Activated naive CD8-positive, alpha-beta T cell treated with anti-CD3 and anti-CD28 coated beads, Interleukin-2, amount 10 ng/mL, durations not matched to agents 7 days and 5 days (primary cell): ENCODE measurements at regions not wholly inside any gene's neighbourhood (a gene's known extent, or its start where the extent isn't known, plus 50 kb on each side); places are given as distances from the start of the nearest gene placed in this dataset.
A peak's percentile ranks its signal among the peaks of the same experiment; 100 is the strongest.
"Not testable (repeated sequence)": the region's sequence is repeated elsewhere in the genome, so short reads cannot be mapped to it uniquely, and the experiment has no call there.

Experiments
- ATAC-seq: fragments of 150-1000 bp; cut with Tn5 transposase; one replicate; pipeline ENCODE4 v1.10.0; 2021; ENCODE audit warnings: low read depth, moderate library complexity
- POLR2A ChIA-PET: fragments of 350-600 bp; sonication (Branson Sonifier 250); formaldehyde crosslinking; loops from one replicate; lab custom pipeline; 2021; ENCODE audit warnings: antibody characterized with exemption; lab: Charles Lee
- DNase-seq: peaks from one replicate; pipeline ENCODE4 v3.0.0; 2021
- H3K27ac Mint-ChIP-seq: one replicate; pipeline ENCODE4 v1.8.0; 2022; ENCODE audit warnings: mild to moderate bottlenecking, mixed read lengths
- H3K27me3 Mint-ChIP-seq: one replicate; pipeline ENCODE4 v1.8.0; 2022; ENCODE audit warnings: mild to moderate bottlenecking, moderate library complexity, mixed read lengths
- H3K36me3 Mint-ChIP-seq: one replicate; pipeline ENCODE4 v1.8.0; 2021; ENCODE audit warnings: mild to moderate bottlenecking, mixed read lengths
- H3K4me1 Mint-ChIP-seq: one replicate; pipeline ENCODE4 v1.8.0; 2021; ENCODE audit warnings: mixed read lengths
- H3K4me3 Mint-ChIP-seq: one replicate; pipeline ENCODE4 v1.8.0; 2022; ENCODE audit warnings: mild to moderate bottlenecking, moderate library complexity, mixed read lengths
- H3K9me3 Mint-ChIP-seq: one replicate; pipeline ENCODE4 v1.8.0; 2021; ENCODE audit warnings: mixed read lengths

GRCh38 chr7:106713452-106713851 is 52.5 kb upstream of the CCDC71L start:
- H3K4me3 Mint-ChIP-seq, H3K36me3 Mint-ChIP-seq, DNase-seq, H3K4me1 Mint-ChIP-seq, POLR2A ChIA-PET, H3K27ac Mint-ChIP-seq, ATAC-seq, H3K27me3 Mint-ChIP-seq: not testable (repeated sequence)
- H3K9me3 Mint-ChIP-seq, result peaks cover 11% of the 10 kb centered on the region

DNA sequence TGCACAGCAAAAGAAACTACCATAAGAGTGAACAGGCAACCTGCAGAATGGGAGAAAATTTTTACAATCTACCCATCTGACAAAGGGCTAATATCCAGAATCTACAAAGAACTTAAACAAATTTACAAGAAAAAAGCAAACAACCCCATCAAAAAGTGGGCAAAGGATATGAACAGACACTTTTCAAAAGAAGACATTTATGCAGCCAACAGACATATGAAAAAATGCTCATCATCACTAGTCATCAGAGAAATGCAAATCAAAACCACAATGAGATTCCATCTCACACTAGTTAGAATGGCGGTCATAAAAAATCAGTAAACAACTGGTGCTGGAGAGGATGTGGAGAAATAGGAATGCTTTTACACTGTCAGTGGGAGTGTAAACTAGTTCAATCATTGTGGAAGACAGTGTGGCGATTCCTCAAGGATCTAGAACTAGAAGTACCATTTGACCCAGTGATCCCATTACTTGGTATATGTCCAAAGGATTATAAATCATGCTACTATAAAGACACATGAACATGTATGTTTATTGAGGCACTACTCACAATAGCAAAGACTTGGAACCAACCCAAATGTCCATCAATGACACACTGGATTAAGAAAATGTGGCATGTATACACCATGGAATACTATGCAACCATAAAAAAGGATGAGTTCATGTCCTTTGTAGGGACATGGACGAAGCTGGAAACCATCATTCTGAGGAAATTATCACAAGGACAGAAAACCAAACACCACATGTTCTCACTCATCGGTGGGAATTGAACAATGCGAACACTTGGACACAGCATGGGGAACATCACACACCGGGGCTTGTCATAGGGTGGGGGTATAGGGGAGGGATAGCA is 53.9 kb upstream of the CCDC71L start:
- H3K27ac Mint-ChIP-seq, DNase-seq, POLR2A ChIA-PET: not testable (repeated sequence)

GRCh38 chr7:106715730-106716129 is 54.8 kb upstream of the CCDC71L start:
- ATAC-seq, result no peak
- no peaks in the 10 kb centered on the region for H3K4me1 Mint-ChIP-seq
- H3K27me3 Mint-ChIP-seq, result peaks cover 1% of the 10 kb centered on the region
- H3K9me3 Mint-ChIP-seq, result peaks cover 10% of the 10 kb centered on the region
- DNase-seq, result no peak
- peaks cover 6% of the 10 kb centered on the region for H3K36me3 Mint-ChIP-seq
- no peak overlapping the region for H3K27ac Mint-ChIP-seq
- POLR2A ChIA-PET, result no interaction called here
- no peak overlapping the region for H3K4me3 Mint-ChIP-seq

More for the DNA sequence above, 53.9 kb upstream of the CCDC71L start:
- H3K27me3 Mint-ChIP-seq, H3K4me1 Mint-ChIP-seq, ATAC-seq, H3K4me3 Mint-ChIP-seq, H3K36me3 Mint-ChIP-seq: not testable (repeated sequence)
- H3K9me3 Mint-ChIP-seq, result peaks cover 10% of the 10 kb centered on the region

- DNase-seq, result no peak
- no peak overlapping the region for H3K27ac Mint-ChIP-seq
- ATAC-seq, result no peak
- peaks cover 2% of the 10 kb centered on the region for H3K27me3 Mint-ChIP-seq
- POLR2A ChIA-PET, result interaction anchor here (0.9 kb wide), 1 partner anchor 57 kb away, joined by 3 read pairs; no protein-coding TSS in a partner anchor
- peaks cover 3% of the 10 kb centered on the region for H3K9me3 Mint-ChIP-seq
- H3K4me1 Mint-ChIP-seq, result no peaks in the 10 kb centered on the region
- H3K4me3 Mint-ChIP-seq, result no peak overlapping the region
- H3K36me3 Mint-ChIP-seq, result peaks cover 5% of the 10 kb centered on the region
Measured at GRCh38 chr7:106717254-106717954, 56.4 kb upstream of the CCDC71L start.

- POLR2A ChIA-PET, result interaction anchor here (0.9 kb wide), 1 partner anchor 58 kb away, joined by 3 read pairs; no protein-coding TSS in a partner anchor
- H3K9me3 Mint-ChIP-seq, result peaks cover 5% of the 10 kb centered on the region
- no peaks in the 10 kb centered on the region for H3K4me1 Mint-ChIP-seq
- ATAC-seq (peak; percentile 98), DNase-seq (no peak)
- H3K4me3 Mint-ChIP-seq, result no peak overlapping the region
- peaks cover 7% of the 10 kb centered on the region for H3K36me3 Mint-ChIP-seq
- H3K27me3 Mint-ChIP-seq, result peaks cover 4% of the 10 kb centered on the region
- H3K27ac Mint-ChIP-seq, result no peak overlapping the region
Measured at GRCh38 chr7:106717955-106718871, 57.3 kb upstream of the CCDC71L start.

DNA sequence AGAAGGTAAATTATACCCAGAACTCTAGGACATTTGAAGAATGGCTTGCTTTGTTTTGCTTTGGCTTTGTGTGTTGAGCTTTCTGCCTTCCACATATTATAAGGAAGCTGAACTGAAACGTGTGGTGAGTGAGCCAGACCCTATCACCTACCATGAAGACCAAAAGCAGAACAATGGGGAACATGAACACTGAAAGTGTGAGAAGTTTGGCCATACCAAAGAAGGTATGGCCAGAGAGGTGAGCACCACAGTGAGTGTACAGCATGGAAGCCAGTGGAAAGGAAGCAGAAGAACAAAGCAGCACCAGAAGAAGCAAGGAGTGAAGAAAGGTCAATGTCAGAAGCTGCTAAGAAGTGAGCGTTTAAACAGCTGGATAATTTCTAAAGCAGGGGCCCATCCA is 59.7 kb upstream of the CCDC71L start:
- POLR2A ChIA-PET, result no interaction called here
- H3K27ac Mint-ChIP-seq, result no peak overlapping the region
- ATAC-seq, result no peak
- DNase-seq, result no peak
- H3K4me1 Mint-ChIP-seq, result no peaks in the 10 kb centered on the region
- H3K9me3 Mint-ChIP-seq, result peaks cover 5% of the 10 kb centered on the region
- H3K27me3 Mint-ChIP-seq, result peaks cover 6% of the 10 kb centered on the region
- H3K4me3 Mint-ChIP-seq, result no peak overlapping the region
- H3K36me3 Mint-ChIP-seq, result peaks cover 5% of the 10 kb centered on the region

- POLR2A ChIA-PET, result no interaction called here
Measured at GRCh38 chr7:106721816-106722785, 61.1 kb upstream of the CCDC71L start.

GRCh38 chr7:106723398-106723797 is 62.4 kb upstream of the CCDC71L start:
- POLR2A ChIA-PET, result no interaction called here
- ATAC-seq (no peak), DNase-seq (no peak)
- no peak overlapping the region for H3K4me3 Mint-ChIP-seq
- H3K27me3 Mint-ChIP-seq, result peaks cover 6% of the 10 kb centered on the region
- peaks cover 5% of the 10 kb centered on the region for H3K9me3 Mint-ChIP-seq
- H3K4me1 Mint-ChIP-seq, result no peaks in the 10 kb centered on the region
- H3K36me3 Mint-ChIP-seq, result peaks cover 5% of the 10 kb centered on the region
- no peak overlapping the region for H3K27ac Mint-ChIP-seq

More at GRCh38 chr7:106721816-106722785, 61.1 kb upstream of the CCDC71L start:
- Mint-ChIP-seq H3K27me3 (peaks cover 6% of the 10 kb centered on the region), H3K36me3 (peaks cover 5% of the 10 kb centered on the region), H3K27ac (no peak overlapping the region), H3K4me1 (no peaks in the 10 kb centered on the region), H3K9me3 (peaks cover 5% of the 10 kb centered on the region), H3K4me3 (no peak overlapping the region)
- no peak for ATAC-seq
- no peak for DNase-seq

GRCh38 chr7:106729720-106730385 is 68.9 kb upstream of the CCDC71L start:
- DNase-seq, result no peak
- Mint-ChIP-seq H3K36me3 (no peaks in the 10 kb centered on the region), H3K4me1 (peaks cover 20% of the 10 kb centered on the region), H3K9me3 (no peaks in the 10 kb centered on the region), H3K4me3 (no peak overlapping the region), H3K27ac (no peak overlapping the region), H3K27me3 (no peaks in the 10 kb centered on the region)
- ATAC-seq, result no peak
- POLR2A ChIA-PET, result interaction anchor here (1.6 kb wide), 1 partner anchor 69 kb away, joined by 3 read pairs; the partner anchor contains the start of gene CCDC71L

- Mint-ChIP-seq H3K27ac (no peak overlapping the region), H3K9me3 (no peaks in the 10 kb centered on the region), H3K27me3 (no peaks in the 10 kb centered on the region), H3K4me1 (peaks cover 21% of the 10 kb centered on the region), H3K4me3 (no peak overlapping the region), H3K36me3 (no peaks in the 10 kb centered on the region)
- DNase-seq (no peak), ATAC-seq (no peak)
- POLR2A ChIA-PET, result interaction anchor here (1.6 kb wide), 1 partner anchor 71 kb away, joined by 3 read pairs; the partner anchor contains the start of gene CCDC71L
Measured at GRCh38 chr7:106731187-106731586, 70.2 kb upstream of the CCDC71L start.

- no peak for ATAC-seq
- no peaks in the 10 kb centered on the region for H3K36me3 Mint-ChIP-seq
- no peak overlapping the region for H3K27ac Mint-ChIP-seq
- H3K4me1 Mint-ChIP-seq, result peaks cover 26% of the 10 kb centered on the region
- DNase-seq, result no peak
- no peak overlapping the region for H3K4me3 Mint-ChIP-seq
- POLR2A ChIA-PET, result no interaction called here
- H3K27me3 Mint-ChIP-seq, result no peaks in the 10 kb centered on the region
- no peaks in the 10 kb centered on the region for H3K9me3 Mint-ChIP-seq
Measured at GRCh38 chr7:106731646-106732444, 70.9 kb upstream of the CCDC71L start.
